ENCODE measurements at regions not wholly inside any gene's neighbourhood (a gene's known extent, or its start where the extent isn't known, plus 50 kb on each side); places are given as distances from the start of the nearest gene placed in this dataset.

GRCh38 chr12:91331371-91331770, 148.8 kb upstream of the DCN start:
- DNase-seq (ENCODE audit: insufficient read length, low spot score) (no peak), FAIRE-seq (no peak)
- no peak for TF ChIP-seq POU2F2 (IDR thresholded peaks at IDR 0.05; ENCODE audit: low read depth, low read length)
- no peak for TF ChIP-seq POLR2AphosphoS5 (IDR thresholded peaks at IDR 0.05; ENCODE audit: low read depth, low read length)
- TF ChIP-seq POLR2A (IDR thresholded peaks at IDR 0.05; ENCODE audit: low read depth, low read length), result no peak
- no peak for TF ChIP-seq TAF1 (IDR thresholded peaks at IDR 0.05; ENCODE audit: low read depth, low read length)
- no peak for TF ChIP-seq SPI1 (IDR thresholded peaks at IDR 0.05; ENCODE audit: low read depth, low read length)

DNA sequence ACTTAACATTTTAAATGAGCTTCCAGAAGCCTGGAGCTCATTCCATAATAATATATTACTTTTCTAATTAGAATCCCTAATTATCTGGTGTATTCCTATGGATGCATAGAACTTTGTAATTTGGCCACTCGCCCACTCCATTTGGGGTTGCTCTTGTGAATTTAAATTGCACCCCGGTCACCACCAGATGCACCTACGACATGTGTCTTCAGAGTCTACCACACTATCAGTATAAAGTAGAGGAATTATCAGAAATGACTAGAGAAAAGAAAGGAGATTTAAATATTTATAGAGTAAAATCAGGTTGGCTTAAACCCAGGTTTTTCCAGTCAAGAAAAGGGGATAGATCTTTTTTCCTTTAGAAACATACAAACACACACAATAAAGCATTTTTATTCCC, 145.8 kb upstream of the DCN start:
- FAIRE-seq, result no peak

GRCh38 chr12:91327889-91328288, 145.3 kb upstream of the DCN start:
- TF ChIP-seq POU2F2 (IDR thresholded peaks at IDR 0.05; ENCODE audit: low read depth, low read length) (no peak), TAF1 (IDR thresholded peaks at IDR 0.05; ENCODE audit: low read depth, low read length) (no peak), POLR2A (IDR thresholded peaks at IDR 0.05; ENCODE audit: low read depth, low read length) (no peak), POLR2AphosphoS5 (IDR thresholded peaks at IDR 0.05; ENCODE audit: low read depth, low read length) (no peak), PAX5 (IDR thresholded peaks at IDR 0.05; ENCODE audit: insufficient read depth, low read length, severe bottlenecking) (no peak), SPI1 (IDR thresholded peaks at IDR 0.05; ENCODE audit: low read depth, low read length) (no peak)
- FAIRE-seq, result no peak
- DNase-seq (ENCODE audit: insufficient read length, low spot score), result no peak

More for the DNA sequence above, 145.8 kb upstream of the DCN start:
- no peak for DNase-seq (ENCODE audit: insufficient read length, low spot score)
- TF ChIP-seq TAF1 (IDR thresholded peaks at IDR 0.05; ENCODE audit: low read depth, low read length), result no peak
- no peak for TF ChIP-seq POU2F2 (IDR thresholded peaks at IDR 0.05; ENCODE audit: low read depth, low read length)
- no peak for TF ChIP-seq POLR2AphosphoS5 (IDR thresholded peaks at IDR 0.05; ENCODE audit: low read depth, low read length)
- TF ChIP-seq PAX5 (IDR thresholded peaks at IDR 0.05; ENCODE audit: insufficient read depth, low read length, severe bottlenecking), result no peak
- no peak for TF ChIP-seq POLR2A (IDR thresholded peaks at IDR 0.05; ENCODE audit: low read depth, low read length)
- TF ChIP-seq SPI1 (IDR thresholded peaks at IDR 0.05; ENCODE audit: low read depth, low read length), result no peak

- DNase-seq (ENCODE audit: insufficient read length, low spot score) (no peak), FAIRE-seq (no peak)
Measured at GRCh38 chr12:91327131-91327530, 144.5 kb upstream of the DCN start.

DNA sequence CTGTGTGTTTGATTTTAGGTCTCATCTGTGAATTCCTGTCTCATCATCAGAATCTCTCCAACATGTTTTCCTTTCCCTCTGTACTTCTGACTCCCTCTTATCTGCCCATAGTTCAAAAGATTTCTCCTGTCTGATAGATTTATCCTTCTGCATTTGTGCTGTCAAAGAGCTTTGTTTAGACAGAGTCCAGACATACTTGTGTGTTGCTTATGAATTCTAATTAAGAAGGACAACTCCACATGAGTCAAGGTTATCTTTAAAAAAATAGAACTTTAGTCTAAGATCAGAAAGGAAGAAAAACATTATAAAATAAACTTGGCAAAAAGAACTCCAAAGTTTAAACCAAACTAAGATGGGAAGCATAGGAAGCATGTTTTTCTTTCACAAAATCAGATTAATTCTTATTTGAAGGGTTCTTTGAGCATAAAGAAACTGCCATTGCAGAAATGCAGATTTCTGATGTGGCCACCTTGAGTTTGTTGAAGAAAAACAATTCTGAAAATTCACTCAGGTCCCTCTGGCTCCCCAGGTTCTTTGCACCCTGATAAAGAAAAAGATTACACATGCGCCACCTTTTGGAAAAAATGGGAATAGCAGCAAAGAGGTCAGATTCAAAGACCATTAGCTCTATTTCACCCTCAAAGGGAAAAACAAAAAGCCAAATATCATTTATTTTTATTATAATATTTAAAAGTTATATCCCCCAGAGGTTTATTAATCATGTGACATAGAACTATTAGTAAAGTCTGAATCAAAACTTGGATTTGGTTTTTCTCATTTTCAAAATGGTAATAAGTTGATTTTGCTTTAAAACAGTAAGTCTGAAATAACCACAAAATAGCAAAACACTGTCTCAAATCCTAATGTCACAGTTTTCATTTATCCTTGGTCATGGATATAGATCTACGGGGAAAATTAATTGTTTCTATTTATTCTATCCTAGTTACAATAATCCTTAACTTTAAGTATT, 143.7 kb upstream of the DCN start:
- DNase-seq (ENCODE audit: insufficient read length, low spot score) (peak; percentile 1), FAIRE-seq (no peak)
- no peak for TF ChIP-seq TAF1 (IDR thresholded peaks at IDR 0.05; ENCODE audit: low read depth, low read length)
- no peak for TF ChIP-seq SPI1 (IDR thresholded peaks at IDR 0.05; ENCODE audit: low read depth, low read length)
- no peak for TF ChIP-seq POLR2A (IDR thresholded peaks at IDR 0.05; ENCODE audit: low read depth, low read length)
- no peak for TF ChIP-seq POU2F2 (IDR thresholded peaks at IDR 0.05; ENCODE audit: low read depth, low read length)
- TF ChIP-seq POLR2AphosphoS5 (IDR thresholded peaks at IDR 0.05; ENCODE audit: low read depth, low read length), result no peak
- no peak for TF ChIP-seq PAX5 (IDR thresholded peaks at IDR 0.05; ENCODE audit: insufficient read depth, low read length, severe bottlenecking)

More at GRCh38 chr12:91327131-91327530, 144.5 kb upstream of the DCN start:
- TF ChIP-seq POU2F2 (IDR thresholded peaks at IDR 0.05; ENCODE audit: low read depth, low read length) (no peak), SPI1 (IDR thresholded peaks at IDR 0.05; ENCODE audit: low read depth, low read length) (no peak), PAX5 (IDR thresholded peaks at IDR 0.05; ENCODE audit: insufficient read depth, low read length, severe bottlenecking) (no peak)

DNA sequence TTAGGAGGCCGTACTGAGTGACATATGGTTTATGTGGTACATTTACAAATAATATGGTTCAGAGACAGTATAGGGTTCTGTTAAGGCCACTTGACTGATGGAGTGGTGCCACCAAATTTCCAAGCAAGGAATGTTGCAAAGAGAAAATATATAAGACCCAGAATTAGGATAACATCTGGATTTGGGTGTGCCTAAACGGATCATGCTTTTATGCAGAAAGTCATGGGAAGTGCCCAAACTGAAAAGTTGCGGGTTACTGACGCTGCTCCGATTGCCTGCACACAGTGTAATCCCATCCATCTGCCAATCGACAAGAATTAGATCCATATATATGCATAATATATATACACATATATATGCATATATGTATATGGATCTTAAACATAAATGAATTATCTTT, 138.4 kb upstream of the DCN start:
- no peak for DNase-seq (ENCODE audit: insufficient read length, low spot score)
- no peak for FAIRE-seq
- no peak for TF ChIP-seq TAF1 (IDR thresholded peaks at IDR 0.05; ENCODE audit: low read depth, low read length)

DNA sequence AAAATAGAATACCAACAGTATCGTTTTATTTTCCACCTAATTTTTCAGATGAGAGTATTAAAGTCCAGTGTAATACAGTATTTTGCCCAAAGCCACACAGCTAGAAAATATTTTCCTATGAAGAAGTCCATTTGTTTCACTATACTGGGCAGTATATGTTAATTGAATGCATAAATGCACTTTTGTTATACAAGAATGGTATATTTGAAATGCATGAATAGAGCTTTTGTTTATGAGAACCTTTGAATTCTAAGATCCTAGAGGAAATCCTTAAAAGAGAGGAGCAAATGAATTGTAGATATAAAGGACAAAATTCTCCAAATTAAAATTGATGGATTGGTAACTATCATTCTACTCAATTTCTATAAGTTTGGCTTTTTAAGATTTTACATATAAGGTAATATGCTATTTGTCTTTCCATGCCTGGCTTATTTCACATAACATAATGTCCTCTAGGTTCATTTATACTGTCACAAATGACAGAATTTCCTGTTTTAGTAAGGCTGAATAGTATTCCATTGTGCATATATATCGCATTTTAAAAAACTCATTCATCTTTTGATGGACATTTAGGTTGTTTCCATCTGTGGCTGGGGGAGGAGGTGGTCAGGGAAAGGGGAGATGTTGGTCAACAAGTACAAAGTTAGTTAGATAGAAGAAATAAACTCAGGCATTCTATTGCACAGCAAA, 136.6 kb upstream of the DCN start:
- no peak for TF ChIP-seq POU2F2 (IDR thresholded peaks at IDR 0.05; ENCODE audit: low read depth, low read length)
- no peak for TF ChIP-seq POLR2AphosphoS5 (IDR thresholded peaks at IDR 0.05; ENCODE audit: low read depth, low read length)
- TF ChIP-seq TAF1 (IDR thresholded peaks at IDR 0.05; ENCODE audit: low read depth, low read length), result no peak
- no peak for TF ChIP-seq PAX5 (IDR thresholded peaks at IDR 0.05; ENCODE audit: insufficient read depth, low read length, severe bottlenecking)
- TF ChIP-seq POLR2A (IDR thresholded peaks at IDR 0.05; ENCODE audit: low read depth, low read length), result no peak
- no peak for TF ChIP-seq SPI1 (IDR thresholded peaks at IDR 0.05; ENCODE audit: low read depth, low read length)
- FAIRE-seq (no peak), DNase-seq (ENCODE audit: insufficient read length, low spot score) (no peak)

DNA sequence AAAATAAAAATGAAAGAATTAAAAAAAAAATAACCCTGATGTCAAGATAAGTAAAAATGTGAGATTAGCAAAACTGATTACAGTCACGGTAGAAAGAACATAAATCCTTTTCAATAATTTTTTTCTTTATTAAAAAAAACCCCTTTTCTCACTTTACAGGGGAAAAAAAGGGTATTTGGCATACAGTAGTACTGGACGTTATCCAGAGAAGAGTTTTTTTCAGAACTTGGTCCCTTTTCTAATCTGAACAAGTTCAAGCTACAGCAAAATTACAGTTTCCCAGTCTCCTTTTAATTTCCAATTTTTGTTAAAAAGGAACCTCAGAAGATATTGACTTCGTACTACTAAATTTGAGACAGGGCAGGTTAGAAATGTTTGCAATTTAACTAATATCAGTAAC, 134.7 kb upstream of the DCN start:
- FAIRE-seq, result no peak

GRCh38 chr12:91316907-91317269, 134.3 kb upstream of the DCN start:
- no peak for FAIRE-seq
- no peak for DNase-seq (ENCODE audit: insufficient read length, low spot score)
- no peak for TF ChIP-seq PAX5 (IDR thresholded peaks at IDR 0.05; ENCODE audit: insufficient read depth, low read length, severe bottlenecking)
- no peak for TF ChIP-seq POLR2A (IDR thresholded peaks at IDR 0.05; ENCODE audit: low read depth, low read length)
- TF ChIP-seq POLR2AphosphoS5 (IDR thresholded peaks at IDR 0.05; ENCODE audit: low read depth, low read length), result no peak
- no peak for TF ChIP-seq POU2F2 (IDR thresholded peaks at IDR 0.05; ENCODE audit: low read depth, low read length)

More for the DNA sequence above, 134.7 kb upstream of the DCN start:
- no peak for DNase-seq (ENCODE audit: insufficient read length, low spot score)
- TF ChIP-seq POLR2A (IDR thresholded peaks at IDR 0.05; ENCODE audit: low read depth, low read length) (no peak), POU2F2 (IDR thresholded peaks at IDR 0.05; ENCODE audit: low read depth, low read length) (no peak), POLR2AphosphoS5 (IDR thresholded peaks at IDR 0.05; ENCODE audit: low read depth, low read length) (no peak), TAF1 (IDR thresholded peaks at IDR 0.05; ENCODE audit: low read depth, low read length) (no peak), PAX5 (IDR thresholded peaks at IDR 0.05; ENCODE audit: insufficient read depth, low read length, severe bottlenecking) (no peak), SPI1 (IDR thresholded peaks at IDR 0.05; ENCODE audit: low read depth, low read length) (no peak)

Data from GM12891 (cell line).